A673 (cell line): ENCODE measurements at regions not wholly inside any gene's neighbourhood (a gene's known extent, or its start where the extent isn't known, plus 50 kb on each side); places are given as distances from the start of the nearest gene placed in this dataset.

Source experiments
- CTCF ChIP-seq: fragments of 300-800, 200-600 bp; sonication (generic); conservative IDR thresholded peaks from 2 replicates; pipeline ENCODE4 v1.5.1; 2017; ENCODE audit warnings: low read depth, mild to moderate bottlenecking, antibody characterized with exemption, low read length, moderate library complexity, mixed read lengths
- EZH2 ChIP-seq: fragments of 200-600 bp; sonication (generic); IDR thresholded peaks from 2 replicates; pipeline ENCODE4 v1.6.1; 2017; ENCODE audit warnings: borderline replicate concordance, low read depth, mild to moderate bottlenecking, mixed read lengths, antibody characterized with exemption, low read length; ENCODE audit not compliant: poor library complexity, severe bottlenecking

DNA sequence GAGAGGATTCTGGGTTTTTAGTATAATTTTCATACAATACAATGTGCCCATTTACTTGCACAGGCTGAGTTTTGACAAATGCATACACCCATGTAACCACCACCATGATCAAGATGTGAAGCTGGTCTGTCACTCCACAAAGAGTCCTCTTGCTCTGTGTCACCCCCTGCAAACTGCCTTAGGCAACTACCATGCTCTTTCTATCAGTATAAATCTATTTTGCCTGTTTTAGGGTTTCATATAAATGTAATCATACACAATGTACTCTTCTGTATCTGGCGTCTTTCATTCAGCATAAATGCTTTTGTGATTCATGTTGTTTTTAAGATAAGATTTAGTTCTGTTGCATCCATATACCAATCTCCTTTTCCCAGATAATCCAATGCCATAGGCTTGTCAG lies 181.9 kb upstream of the KCNG1 start:
- TF ChIP-seq EZH2 = no peak
- TF ChIP-seq CTCF = no peak
